A673 (cell line): ENCODE measurements at regions not wholly inside any gene's neighbourhood (a gene's known extent, or its start where the extent isn't known, plus 50 kb on each side); places are given as distances from the start of the nearest gene placed in this dataset.
"Not testable (repeated sequence)": the region's sequence is repeated elsewhere in the genome, so short reads cannot be mapped to it uniquely, and the experiment has no call there.

Source experiments
- CTCF ChIP-seq: fragments of 300-800, 200-600 bp; sonication (generic); conservative IDR thresholded peaks from 2 replicates; pipeline ENCODE4 v1.5.1; 2017; ENCODE audit warnings: low read depth, mild to moderate bottlenecking, antibody characterized with exemption, low read length, moderate library complexity, mixed read lengths
- EZH2 ChIP-seq: fragments of 200-600 bp; sonication (generic); IDR thresholded peaks from 2 replicates; pipeline ENCODE4 v1.6.1; 2017; ENCODE audit warnings: borderline replicate concordance, low read depth, mild to moderate bottlenecking, mixed read lengths, antibody characterized with exemption, low read length; ENCODE audit not compliant: poor library complexity, severe bottlenecking

- TF ChIP-seq EZH2, CTCF: not testable (repeated sequence)
Measured at GRCh38 chr3:198145231-198145784, 185.3 kb downstream of the LMLN start.
